HepG2 (cell line): ENCODE measurements at regions not wholly inside any gene's neighbourhood (a gene's known extent, or its start where the extent isn't known, plus 50 kb on each side); places are given as distances from the start of the nearest gene placed in this dataset.

Experiments
- ATAC-seq: fragments of 200-7000 bp; cut with Tn5 transposase; 3 replicates; pipeline ENCODE4 v1.9.1; 2020; ENCODE audit warnings: mild to moderate bottlenecking, moderate library complexity
- BruUV-seq: library from RNA; stranded (reverse); fragments of 400-500 nt; replicated peaks from 2 replicates; lab custom pipeline; 2021; lab: Mats Ljungman, UMichigan
- CTCF ChIA-PET: fragments of 300-600 bp; formaldehyde crosslinking; extraction: SDS; loops from one replicate; lab custom pipeline; 2021; ENCODE audit warnings: low total read pairs, inconsistent platforms, low intra/inter-chr PET ratio; lab: Yijun Ruan, JAX
- POLR2A ChIA-PET: fragments of 350-600 bp; sonication (Branson Sonifier 250); formaldehyde crosslinking; loops from one replicate; lab custom pipeline; 2020; ENCODE audit warnings: antibody characterized with exemption, inconsistent platforms; lab: Yijun Ruan, JAX
- DNase-seq: peaks from one replicate; pipeline ENCODE4 v3.0.0-alpha.2; 2015; ENCODE audit warnings: low spot score
- FAIRE-seq: peaks from 3 replicates; lab custom pipeline; 2011; peaks lifted over from hg19 to GRCh38; lab: Jason Lieb, UNC
- H2AFZ ChIP-seq: one replicate; pipeline ENCODE4 v1.6.1; 2011; ENCODE audit warnings: low read length, inconsistent platforms
- H3K27ac ChIP-seq: fragments of 300-600 bp; 3 replicates; pipeline ENCODE4 v1.8.0; 2011; ENCODE audit warnings: mixed run types, mild to moderate bottlenecking, mixed read lengths, low read length, inconsistent platforms; ENCODE audit not compliant: insufficient read depth; ENCODE audit errors: extremely low read length
- H3K27me3 ChIP-seq, 2 experiments: fragments of 200-600 bp in 1 of 2; 2 replicates in 1 of 2; 3 replicates in 1 of 2; pipeline versions ENCODE4 v1.6.0 to v1.8.0; 2011; ENCODE audit warnings: low read length in 2 of 2, mild to moderate bottlenecking in 2 of 2, moderate library complexity in 2 of 2, inconsistent platforms in 1 of 2; ENCODE audit not compliant: insufficient read depth in 2 of 2, control insufficient read depth in 1 of 2
- H3K36me3 ChIP-seq, 2 experiments: fragments of 200-600 bp in 1 of 2; replicated peaks in 1 of 2; 2 replicates in 1 of 2; 3 replicates in 1 of 2; pipeline versions ENCODE4 v1.5.1 to v1.8.0; 2011; ENCODE audit warnings: low read length in 2 of 2, inconsistent platforms in 1 of 2; ENCODE audit not compliant: insufficient read depth in 2 of 2, control insufficient read depth in 1 of 2
- H3K4me1 ChIP-seq: 2 replicates; pipeline ENCODE4 v1.5.1; 2012; ENCODE audit warnings: low read length, inconsistent platforms; ENCODE audit not compliant: insufficient read depth
- H3K4me2 ChIP-seq: 2 replicates; pipeline ENCODE4 v1.6.0; 2011; ENCODE audit warnings: low read depth, low read length, inconsistent platforms
- H3K4me3 ChIP-seq, 3 experiments: fragments of 200-600 bp in 1 of 3; sonication (generic), shearing (Covaris generic) in 1 of 3; replicated peaks in 1 of 3; 2 replicates each; pipeline ENCODE4 v1.5.1; 2011 to 2016; ENCODE audit warnings: low read length in 3 of 3, inconsistent platforms in 2 of 3, low read depth in 2 of 3, mild to moderate bottlenecking in 2 of 3, control low read depth in 1 of 3, mixed read lengths in 1 of 3; ENCODE audit not compliant: insufficient read depth in 1 of 3
- H3K79me2 ChIP-seq: one replicate; pipeline ENCODE4 v1.6.1; 2011; ENCODE audit warnings: low read length, inconsistent platforms; ENCODE audit not compliant: insufficient read depth
- H3K9ac ChIP-seq: 2 replicates; pipeline ENCODE4 v1.6.0; 2011; ENCODE audit warnings: mild to moderate bottlenecking, low read depth, low read length, inconsistent platforms; ENCODE audit not compliant: insufficient read depth
- H3K9me3 ChIP-seq: 2 replicates; pipeline ENCODE4 v1.5.1; 2012; ENCODE audit warnings: mild to moderate bottlenecking, low read length
- H4K20me1 ChIP-seq: 2 replicates; pipeline ENCODE4 v1.6.0; 2011; ENCODE audit warnings: inconsistent platforms, mild to moderate bottlenecking, low read length, moderate library complexity; ENCODE audit not compliant: insufficient read depth
- KLF13 ChIP-seq: sonication (generic); formaldehyde crosslinking; IDR thresholded peaks from 2 replicates; pipeline ENCODE4 v1.4.0; 2020; ENCODE audit warnings: mild to moderate bottlenecking, missing genetic modification reagents
- SETDB1 ChIP-seq: sonication (generic); formaldehyde crosslinking; IDR thresholded peaks from 2 replicates; pipeline ENCODE4 v1.5.1; 2020; ENCODE audit warnings: missing genetic modification reagents, mild to moderate bottlenecking, borderline replicate concordance
- ZBTB7A ChIP-seq: sonication (generic); formaldehyde crosslinking; IDR thresholded peaks from 2 replicates; pipeline ENCODE4 v1.8.0; 2022; ENCODE audit warnings: mild to moderate bottlenecking, missing genetic modification reagents
- ZFP37 ChIP-seq: sonication (generic); formaldehyde crosslinking; IDR thresholded peaks from 2 replicates; pipeline ENCODE4 v1.4.0; 2020; ENCODE audit warnings: missing genetic modification reagents, borderline replicate concordance
- WGBS: methylation state at CpG from one replicate; pipeline ENCODE4 v1.1.6; 2017; ENCODE audit warnings: low lambda C conversion rate; 5-methylcytosine and 5-hydroxymethylcytosine counted together
- in situ Hi-C: cut with HindIII; loops from 2 replicates; pipeline ENCODE4 v1.10.0; 2017; ENCODE audit warnings: low pct_unique_long_range_greater_than_20kb; ENCODE audit not compliant: extremely low pct_ligation_motif_present
- intact Hi-C: fragments of 100-400 bp; cut with micrococcal nuclease; formaldehyde crosslinking; loops from one replicate; pipeline ENCODE4 v1.10.0; 2022; ENCODE audit not compliant: unreplicated experiment
- TF ChIP-seq, protein P1 (sequence below): IDR thresholded peaks from 2 replicates; pipeline ENCODE4 v1.4.0; 2020; ENCODE audit warnings: mild to moderate bottlenecking, missing genetic modification reagents
- TF ChIP-seq, protein P2 (sequence below): sonication (generic); formaldehyde crosslinking; IDR thresholded peaks from 2 replicates; pipeline ENCODE4 v1.4.0; 2020; ENCODE audit warnings: missing genetic modification reagents
- TF ChIP-seq, protein P3 (sequence below): sonication (generic); formaldehyde crosslinking; IDR thresholded peaks from 2 replicates; pipeline ENCODE4 v1.8.0; 2022; ENCODE audit warnings: mild to moderate bottlenecking, missing genetic modification reagents, borderline replicate concordance

DNA sequence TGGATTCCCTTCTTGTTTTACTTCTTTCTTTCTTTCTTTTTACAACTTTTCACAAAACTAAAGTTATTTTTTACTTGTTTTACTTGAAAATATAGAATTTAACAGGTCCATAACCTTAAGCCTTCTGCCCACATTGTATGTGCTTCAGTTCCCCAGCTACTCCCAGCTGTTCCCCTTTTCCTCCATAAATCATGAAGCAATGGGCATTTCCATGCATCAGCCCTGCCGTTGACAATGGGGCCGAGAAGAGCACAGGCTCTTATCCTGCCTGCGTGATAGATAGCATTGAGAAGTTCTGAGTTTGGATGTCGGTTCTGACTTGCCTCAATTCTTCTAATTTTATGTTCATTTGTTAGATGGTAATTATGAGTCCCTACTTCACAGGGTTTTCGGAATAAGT is 583.8 kb downstream of the CDH26 start:
- H3K4me1 ChIP-seq: no peaks in the 10 kb centered on the region
- DNase-seq: no peak
- no peak overlapping the region for H3K9ac ChIP-seq
- intact Hi-C loops (no loop called here), in situ Hi-C loops (no loop called here)
- H3K27ac ChIP-seq: no peak overlapping the region
- H3K4me3 ChIP-seq: no peak overlapping the region
- H3K9me3 ChIP-seq: peaks cover 61% of the 10 kb centered on the region
- CTCF ChIA-PET: no interaction called here
- H2AFZ ChIP-seq: no peak overlapping the region
- H4K20me1 ChIP-seq: no peaks in the 10 kb centered on the region
- no peak overlapping the region for H3K4me2 ChIP-seq
- no peak for ATAC-seq
- 13% methylated on average over 5 of the region's 5 CpGs for WGBS
- POLR2A ChIA-PET: no interaction called here
- FAIRE-seq: no peak
- H3K79me2 ChIP-seq: no peaks in the 10 kb centered on the region
- BruUV-seq: no TSS peak
- no peaks in the 10 kb centered on the region for H3K27me3 ChIP-seq
- H3K36me3 ChIP-seq: 0 out of 5 replicates have a peak, but pooled peaks cover 0 to 1% of the 10 kb centered on the region in 2 experiments
- TF ChIP-seq ZBTB7A (CRISPR knock-in tag): no peak
- TF ChIP-seq ZFP37 (CRISPR knock-in tag): no peak
- TF ChIP-seq, protein P1, sequence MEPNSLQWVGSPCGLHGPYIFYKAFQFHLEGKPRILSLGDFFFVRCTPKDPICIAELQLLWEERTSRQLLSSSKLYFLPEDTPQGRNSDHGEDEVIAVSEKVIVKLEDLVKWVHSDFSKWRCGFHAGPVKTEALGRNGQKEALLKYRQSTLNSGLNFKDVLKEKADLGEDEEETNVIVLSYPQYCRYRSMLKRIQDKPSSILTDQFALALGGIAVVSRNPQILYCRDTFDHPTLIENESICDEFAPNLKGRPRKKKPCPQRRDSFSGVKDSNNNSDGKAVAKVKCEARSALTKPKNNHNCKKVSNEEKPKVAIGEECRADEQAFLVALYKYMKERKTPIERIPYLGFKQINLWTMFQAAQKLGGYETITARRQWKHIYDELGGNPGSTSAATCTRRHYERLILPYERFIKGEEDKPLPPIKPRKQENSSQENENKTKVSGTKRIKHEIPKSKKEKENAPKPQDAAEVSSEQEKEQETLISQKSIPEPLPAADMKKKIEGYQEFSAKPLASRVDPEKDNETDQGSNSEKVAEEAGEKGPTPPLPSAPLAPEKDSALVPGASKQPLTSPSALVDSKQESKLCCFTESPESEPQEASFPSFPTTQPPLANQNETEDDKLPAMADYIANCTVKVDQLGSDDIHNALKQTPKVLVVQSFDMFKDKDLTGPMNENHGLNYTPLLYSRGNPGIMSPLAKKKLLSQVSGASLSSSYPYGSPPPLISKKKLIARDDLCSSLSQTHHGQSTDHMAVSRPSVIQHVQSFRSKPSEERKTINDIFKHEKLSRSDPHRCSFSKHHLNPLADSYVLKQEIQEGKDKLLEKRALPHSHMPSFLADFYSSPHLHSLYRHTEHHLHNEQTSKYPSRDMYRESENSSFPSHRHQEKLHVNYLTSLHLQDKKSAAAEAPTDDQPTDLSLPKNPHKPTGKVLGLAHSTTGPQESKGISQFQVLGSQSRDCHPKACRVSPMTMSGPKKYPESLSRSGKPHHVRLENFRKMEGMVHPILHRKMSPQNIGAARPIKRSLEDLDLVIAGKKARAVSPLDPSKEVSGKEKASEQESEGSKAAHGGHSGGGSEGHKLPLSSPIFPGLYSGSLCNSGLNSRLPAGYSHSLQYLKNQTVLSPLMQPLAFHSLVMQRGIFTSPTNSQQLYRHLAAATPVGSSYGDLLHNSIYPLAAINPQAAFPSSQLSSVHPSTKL (CRISPR knock-in tag): no peak
- no peak for TF ChIP-seq KLF13 (CRISPR knock-in tag)
- TF ChIP-seq SETDB1 (CRISPR knock-in tag): no peak
- TF ChIP-seq, protein P2, sequence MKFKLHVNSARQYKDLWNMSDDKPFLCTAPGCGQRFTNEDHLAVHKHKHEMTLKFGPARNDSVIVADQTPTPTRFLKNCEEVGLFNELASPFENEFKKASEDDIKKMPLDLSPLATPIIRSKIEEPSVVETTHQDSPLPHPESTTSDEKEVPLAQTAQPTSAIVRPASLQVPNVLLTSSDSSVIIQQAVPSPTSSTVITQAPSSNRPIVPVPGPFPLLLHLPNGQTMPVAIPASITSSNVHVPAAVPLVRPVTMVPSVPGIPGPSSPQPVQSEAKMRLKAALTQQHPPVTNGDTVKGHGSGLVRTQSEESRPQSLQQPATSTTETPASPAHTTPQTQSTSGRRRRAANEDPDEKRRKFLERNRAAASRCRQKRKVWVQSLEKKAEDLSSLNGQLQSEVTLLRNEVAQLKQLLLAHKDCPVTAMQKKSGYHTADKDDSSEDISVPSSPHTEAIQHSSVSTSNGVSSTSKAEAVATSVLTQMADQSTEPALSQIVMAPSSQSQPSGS (CRISPR knock-in tag): no peak
- TF ChIP-seq, protein P3, sequence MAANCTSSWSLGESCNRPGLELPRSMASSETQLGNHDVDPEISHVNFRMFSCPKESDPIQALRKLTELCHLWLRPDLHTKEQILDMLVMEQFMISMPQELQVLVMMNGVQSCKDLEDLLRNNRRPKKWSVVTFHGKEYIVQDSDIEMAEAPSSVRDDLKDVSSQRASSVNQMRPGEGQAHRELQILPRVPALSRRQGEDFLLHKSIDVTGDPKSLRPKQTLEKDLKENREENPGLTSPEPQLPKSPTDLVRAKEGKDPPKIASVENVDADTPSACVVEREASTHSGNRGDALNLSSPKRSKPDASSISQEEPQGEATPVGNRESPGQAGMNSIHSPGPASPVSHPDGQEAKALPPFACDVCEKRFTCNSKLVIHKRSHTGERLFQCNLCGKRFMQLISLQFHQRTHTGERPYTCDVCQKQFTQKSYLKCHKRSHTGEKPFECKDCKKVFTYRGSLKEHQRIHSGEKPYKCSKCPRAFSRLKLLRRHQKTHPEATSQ (CRISPR knock-in tag): no peak
